ENCODE measurements at regions not wholly inside any gene's neighbourhood (a gene's known extent, or its start where the extent isn't known, plus 50 kb on each side); places are given as distances from the start of the nearest gene placed in this dataset.

DNA sequence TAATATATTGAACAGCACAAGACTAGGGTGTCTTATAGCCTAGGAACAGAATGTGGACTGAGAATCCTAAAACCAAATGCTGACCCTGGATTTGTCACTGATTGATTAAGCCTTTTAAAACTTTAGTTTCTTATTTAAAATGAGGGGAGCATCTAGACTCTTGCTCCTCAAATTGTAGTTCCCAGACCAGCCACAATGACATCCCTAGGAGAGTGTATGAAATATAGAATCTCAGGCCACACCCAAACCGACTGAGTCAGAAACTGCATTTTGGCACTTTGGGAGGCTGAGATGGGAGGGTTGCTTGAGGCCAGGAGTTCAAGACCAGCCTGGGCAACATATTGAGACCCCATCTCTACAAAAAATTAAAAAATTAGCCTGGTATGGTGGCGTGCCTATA is 287.8 kb upstream of the UMPS start:
- H3K9me3 ChIP-seq = no peaks in the 10 kb centered on the region
- H3K4me1 ChIP-seq = no peaks in the 10 kb centered on the region
- H3K27me3 ChIP-seq = no peaks in the 10 kb centered on the region
- no peaks in the 10 kb centered on the region for H3K36me3 ChIP-seq
- no peak for DNase-seq
- H3K27ac ChIP-seq = no peak overlapping the region
- TF ChIP-seq CTCF (IDR thresholded peaks at IDR 0.05) (no peak), POLR2A (IDR thresholded peaks at IDR 0.05) (no peak)
- H3K4me3 ChIP-seq = no peak overlapping the region

DNA sequence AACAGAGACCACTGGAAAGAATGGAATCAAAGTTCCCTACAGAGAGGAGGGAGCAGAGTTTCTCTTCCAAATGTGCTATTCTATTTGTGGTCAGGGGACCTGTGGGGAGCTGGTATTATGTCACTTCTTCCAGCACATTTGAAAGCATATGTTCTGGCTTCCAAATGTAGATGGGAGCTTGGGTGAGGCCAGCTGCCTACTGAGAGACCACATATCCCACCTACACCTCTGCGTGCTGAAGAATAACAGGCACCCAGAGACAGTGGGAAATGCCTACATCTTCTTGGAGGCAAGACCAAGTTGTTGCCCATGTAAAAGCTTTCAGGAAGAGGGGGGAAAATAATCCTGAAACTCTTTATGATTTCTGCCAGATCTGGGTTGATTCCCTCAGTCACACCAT is 286.8 kb upstream of the UMPS start:
- TF ChIP-seq CTCF (IDR thresholded peaks at IDR 0.05) = no peak
- TF ChIP-seq POLR2A (IDR thresholded peaks at IDR 0.05) = no peak
- H3K9me3 ChIP-seq = no peaks in the 10 kb centered on the region
- H3K27me3 ChIP-seq = no peaks in the 10 kb centered on the region
- DNase-seq = no peak
- H3K27ac ChIP-seq = no peak overlapping the region
- H3K36me3 ChIP-seq = no peaks in the 10 kb centered on the region
- no peaks in the 10 kb centered on the region for H3K4me1 ChIP-seq
- no peak overlapping the region for H3K4me3 ChIP-seq

- Histone ChIP-seq H3K4me1 (no peaks in the 10 kb centered on the region), H3K36me3 (no peaks in the 10 kb centered on the region), H3K27ac (peak overlapping the region in 2 of 4 donors; percentile 2 to 26), H3K9me3 (no peaks in the 10 kb centered on the region), H3K27me3 (no peaks in the 10 kb centered on the region), H3K4me3 (no peak overlapping the region)
- TF ChIP-seq CTCF (IDR thresholded peaks at IDR 0.05) (no peak), POLR2A (IDR thresholded peaks at IDR 0.05) (no peak)
- peak in 1 of 3 donors; percentile 55 for DNase-seq
These were observed 286.2 kb upstream of the UMPS start for GRCh38 chr3:124444075-124444474.

DNA sequence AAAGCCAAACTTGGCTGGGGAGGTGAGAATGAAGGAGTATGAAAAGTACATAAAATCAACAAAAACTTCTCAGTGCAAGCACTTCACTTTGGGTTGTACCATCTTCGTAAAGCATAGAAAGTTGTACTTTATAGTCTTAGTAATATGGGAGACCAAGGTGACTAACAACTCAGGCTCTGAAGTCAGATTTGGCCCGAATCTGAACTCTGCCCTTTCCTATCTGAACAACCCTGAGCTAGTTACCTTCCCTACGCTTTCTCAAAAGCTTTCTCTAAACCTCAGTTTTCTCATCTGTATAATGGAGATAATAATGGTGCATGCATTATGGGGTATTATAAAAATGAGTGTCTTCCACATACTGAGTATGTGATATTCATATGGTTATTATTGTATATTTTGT is 285.4 kb upstream of the UMPS start:
- H3K36me3 ChIP-seq = no peaks in the 10 kb centered on the region
- no peaks in the 10 kb centered on the region for H3K9me3 ChIP-seq
- no peaks in the 10 kb centered on the region for H3K4me1 ChIP-seq
- TF ChIP-seq POLR2A (IDR thresholded peaks at IDR 0.05) (no peak), CTCF (IDR thresholded peaks at IDR 0.05) (no peak)
- peak in 1 of 3 donors; percentile 58 for DNase-seq
- H3K27ac ChIP-seq = no peak overlapping the region
- no peaks in the 10 kb centered on the region for H3K27me3 ChIP-seq
- H3K4me3 ChIP-seq = no peak overlapping the region

DNA sequence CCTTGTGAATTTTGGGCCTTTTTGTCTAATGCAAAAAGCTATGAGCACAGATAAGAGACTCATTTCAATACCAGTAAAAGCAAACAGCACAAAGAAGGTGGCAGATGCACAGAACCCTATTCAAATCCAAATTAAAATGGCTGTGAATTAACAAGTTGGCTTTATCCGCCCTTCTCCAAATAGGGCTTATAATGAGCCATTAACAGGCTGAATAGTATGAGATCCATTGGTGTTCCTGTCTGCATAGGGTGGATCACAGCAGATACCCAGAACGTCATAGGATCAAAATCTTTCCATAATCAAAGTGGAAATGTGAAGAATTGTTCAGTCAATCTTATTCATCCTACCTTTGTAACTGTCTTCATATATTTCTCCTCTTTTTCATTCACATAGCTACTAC is 282.4 kb upstream of the UMPS start:
- no peak overlapping the region for H3K27ac ChIP-seq
- no peaks in the 10 kb centered on the region for H3K27me3 ChIP-seq
- no peaks in the 10 kb centered on the region for H3K4me1 ChIP-seq
- DNase-seq = no peak
- H3K9me3 ChIP-seq = no peaks in the 10 kb centered on the region
- no peak overlapping the region for H3K4me3 ChIP-seq
- TF ChIP-seq POLR2A (IDR thresholded peaks at IDR 0.05) (no peak), CTCF (IDR thresholded peaks at IDR 0.05) (no peak)
- no peaks in the 10 kb centered on the region for H3K36me3 ChIP-seq

- no peak overlapping the region for H3K27ac ChIP-seq
- no peaks in the 10 kb centered on the region for H3K27me3 ChIP-seq
- H3K4me1 ChIP-seq = no peaks in the 10 kb centered on the region
- no peaks in the 10 kb centered on the region for H3K36me3 ChIP-seq
- H3K9me3 ChIP-seq = no peaks in the 10 kb centered on the region
- TF ChIP-seq POLR2A (IDR thresholded peaks at IDR 0.05) = no peak
- TF ChIP-seq CTCF (IDR thresholded peaks at IDR 0.05) = peak in 1 of 6 experiments; percentile 5
- no peak for DNase-seq
- H3K4me3 ChIP-seq = no peak overlapping the region
These were observed 281.3 kb upstream of the UMPS start for GRCh38 chr3:124448954-124449353.

Data from Peyer's patch (tissue), 4 donors.